DND-41 (cell line): ENCODE measurements at regions not wholly inside any gene's neighbourhood (a gene's known extent, or its start where the extent isn't known, plus 50 kb on each side); places are given as distances from the start of the nearest gene placed in this dataset.

Experiments
- CTCF ChIP-seq: IDR thresholded peaks from 2 replicates; pipeline ENCODE4 v1.5.1; 2012; ENCODE audit warnings: borderline replicate concordance, low read length, moderate library complexity, mild to moderate bottlenecking; ENCODE audit not compliant: poor library complexity, severe bottlenecking; ENCODE audit errors: extremely low read depth
- EZH2 ChIP-seq: IDR thresholded peaks from 3 replicates; pipeline ENCODE4 v1.6.1; 2012; ENCODE audit warnings: borderline replicate concordance, low read depth, mild to moderate bottlenecking, moderate library complexity, low read length, inconsistent platforms; ENCODE audit not compliant: severe bottlenecking

GRCh38 chr9:19937121-19937520 lies 148.3 kb upstream of the SLC24A2 start:
- TF ChIP-seq CTCF (no peak), EZH2 (no peak)
